HG03342 (cell line): ENCODE measurements at regions not wholly inside any gene's neighbourhood (a gene's known extent, or its start where the extent isn't known, plus 50 kb on each side); places are given as distances from the start of the nearest gene placed in this dataset.
"Not testable (repeated sequence)": the region's sequence is repeated elsewhere in the genome, so short reads cannot be mapped to it uniquely, and the experiment has no call there.

ENCODE experiments used
- ATAC-seq: cut with Tn5 transposase; IDR thresholded peaks from one replicate; pipeline ENCODE4 v1.9.1; 2021; ENCODE audit warnings: mild to moderate bottlenecking, moderate library complexity; ENCODE audit not compliant: unreplicated experiment

DNA sequence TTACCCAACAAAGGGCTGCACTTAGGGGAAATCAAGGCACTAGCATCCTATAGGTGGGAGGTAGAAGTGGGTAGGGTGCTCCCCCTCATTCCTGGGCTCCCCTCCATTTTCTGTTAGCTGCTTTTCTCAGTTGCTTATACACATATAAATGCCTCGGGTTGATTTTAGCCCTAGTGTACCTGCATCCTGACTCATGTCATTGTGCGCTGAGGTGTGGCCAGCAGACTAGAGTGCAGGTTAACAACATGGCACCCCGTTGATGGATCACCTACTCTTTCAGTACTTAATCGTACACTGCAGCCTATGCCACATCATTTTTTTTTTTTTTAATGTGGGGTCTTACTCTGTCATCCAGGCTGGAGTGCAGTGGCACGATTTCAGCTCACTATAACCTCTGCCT lies 144.0 kb upstream of the ITGB1 start:
- no peak for ATAC-seq

DNA sequence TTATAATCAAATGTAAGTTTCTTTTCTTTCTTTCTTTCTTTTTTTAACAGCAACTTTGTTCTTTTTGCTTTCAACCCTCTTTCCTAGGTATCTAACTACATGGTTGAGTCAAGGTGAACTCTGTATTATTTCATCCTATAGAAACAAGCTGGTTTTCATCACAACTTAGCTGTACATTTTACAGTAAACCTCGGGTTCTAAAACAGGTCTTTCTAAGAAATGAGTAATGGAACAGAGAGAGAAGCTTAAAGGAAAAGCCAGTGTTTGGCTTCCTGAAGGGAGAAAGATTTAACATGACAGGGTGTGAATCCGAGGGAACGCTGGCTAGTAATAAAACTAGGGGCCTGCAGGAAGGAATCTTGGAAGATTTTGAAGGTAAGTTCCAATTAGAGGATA lies 143.4 kb upstream of the ITGB1 start:
- no peak for ATAC-seq

DNA sequence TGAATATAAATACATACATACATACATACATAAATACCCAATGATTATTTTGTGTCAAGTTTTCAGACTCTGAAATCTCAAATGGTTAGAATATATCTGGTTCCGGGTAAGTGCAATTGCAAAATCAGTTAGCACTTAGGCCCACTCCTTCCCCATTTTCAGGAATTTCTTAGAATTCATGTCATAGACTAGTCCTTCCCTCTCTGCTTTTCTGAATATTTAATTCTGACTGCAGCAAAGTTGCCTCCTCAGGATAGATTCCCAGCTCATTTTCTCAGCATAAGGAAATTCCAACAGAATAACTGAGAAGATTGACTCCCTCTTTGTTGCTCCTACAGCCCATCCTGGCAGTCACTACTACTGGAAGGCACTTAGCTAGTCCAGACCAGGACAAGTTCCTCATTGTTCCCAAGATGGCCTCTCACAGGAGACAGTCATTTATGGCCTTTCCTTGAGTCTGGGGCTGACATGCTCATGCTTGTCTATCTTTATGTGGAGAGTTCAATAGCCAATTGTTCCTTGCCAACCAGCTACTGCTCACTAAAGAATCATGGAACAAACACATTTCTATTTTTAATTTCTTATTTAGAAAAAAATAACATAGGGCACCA lies 142.9 kb upstream of the ITGB1 start:
- no peak for ATAC-seq

DNA sequence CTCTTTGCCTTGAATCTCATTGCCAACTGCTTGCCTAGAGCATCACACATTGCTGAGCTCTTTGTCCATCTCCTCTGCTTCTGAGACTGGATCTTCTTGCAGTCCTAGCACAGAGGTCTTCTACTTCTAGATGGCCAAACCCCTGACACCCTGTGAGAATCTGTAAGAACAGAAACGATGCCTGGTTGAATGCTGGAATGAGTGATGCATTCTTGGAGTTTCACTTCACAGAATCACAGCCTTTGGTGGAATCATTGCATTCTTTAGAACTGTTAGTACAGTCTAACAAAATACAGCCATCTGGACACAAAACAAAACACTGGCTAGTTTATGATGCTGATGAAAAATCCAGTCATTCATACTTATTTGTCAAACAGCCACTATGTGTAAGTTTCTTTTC lies 141.7 kb upstream of the ITGB1 start:
- no peak for ATAC-seq

DNA sequence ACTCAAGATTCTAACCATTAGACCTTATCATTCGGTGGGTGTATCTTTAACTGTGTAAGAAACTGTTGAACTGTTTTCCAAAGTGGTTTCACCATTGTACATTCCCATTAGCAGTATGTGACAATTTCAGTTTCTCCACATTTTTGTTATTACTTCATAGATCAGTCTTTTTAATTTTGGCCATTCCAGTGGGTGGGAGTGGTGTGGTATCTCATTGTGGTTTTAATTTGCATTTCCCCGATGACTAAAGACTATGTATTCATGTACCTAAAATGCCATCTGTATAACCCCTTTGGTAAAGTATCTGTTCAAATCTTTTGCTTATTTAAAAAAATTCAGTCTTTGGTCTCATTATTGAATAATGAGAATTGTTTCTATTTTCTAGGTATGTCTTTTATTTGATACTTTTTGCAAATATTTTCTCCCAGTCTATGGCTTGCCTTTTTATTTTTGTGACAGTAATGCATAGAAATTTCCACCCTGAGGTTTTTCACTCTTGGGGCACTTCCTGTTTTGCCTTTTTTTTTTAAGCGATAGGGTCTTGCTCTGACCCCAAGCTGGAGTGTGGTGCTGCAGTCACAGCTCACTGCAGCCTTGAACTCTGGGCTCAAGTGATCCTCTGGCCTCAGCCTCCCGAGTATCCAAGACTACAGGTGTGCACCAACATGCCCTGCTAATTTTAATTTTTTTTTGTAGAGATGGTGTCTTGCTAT lies 141.1 kb upstream of the ITGB1 start:
- no peak for ATAC-seq

DNA sequence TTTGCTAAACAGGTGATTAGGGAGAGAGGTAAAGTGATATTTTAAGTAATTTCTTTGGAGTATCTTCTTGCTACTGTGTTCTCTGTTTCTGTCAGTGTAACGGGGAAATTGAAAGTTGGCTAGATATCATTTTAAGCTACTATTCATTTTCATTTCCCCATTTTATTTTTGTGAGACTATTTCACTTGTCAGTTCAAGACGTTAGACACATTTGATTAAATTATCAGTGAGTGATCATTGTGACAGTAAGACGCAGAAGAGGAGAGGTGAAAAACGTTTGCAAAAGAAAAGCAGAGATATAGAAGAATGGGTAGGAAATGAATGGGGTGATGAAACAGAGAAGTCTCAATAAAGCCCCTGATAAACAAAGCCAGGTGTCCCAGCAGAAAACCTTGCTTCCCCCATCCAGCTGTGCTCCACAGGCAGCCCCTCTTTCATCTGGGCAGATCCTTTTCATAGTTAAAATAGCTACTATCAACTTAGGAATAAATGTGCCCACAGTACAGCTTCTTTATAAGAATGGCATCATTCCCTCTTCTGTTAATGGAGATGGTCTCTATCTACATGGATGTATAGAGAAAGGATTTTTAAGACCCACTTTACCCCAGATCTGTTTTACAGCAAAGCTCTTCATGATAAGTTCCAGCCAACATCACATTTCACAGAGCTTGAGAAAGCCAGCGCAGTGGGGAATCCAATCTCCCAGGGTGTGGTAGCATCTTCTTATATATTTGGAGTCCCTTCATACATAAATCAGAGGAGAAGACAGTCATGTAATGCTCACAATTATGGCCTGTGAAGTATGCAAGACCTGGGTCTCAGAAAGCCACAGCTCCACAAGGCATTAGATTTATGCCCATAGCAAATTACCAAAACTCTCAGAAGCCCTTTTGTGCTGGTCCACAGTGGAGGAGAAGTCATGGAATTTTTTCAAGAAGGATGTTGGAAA lies 138.1 kb upstream of the ITGB1 start:
- ATAC-seq, result peak; percentile 67

DNA sequence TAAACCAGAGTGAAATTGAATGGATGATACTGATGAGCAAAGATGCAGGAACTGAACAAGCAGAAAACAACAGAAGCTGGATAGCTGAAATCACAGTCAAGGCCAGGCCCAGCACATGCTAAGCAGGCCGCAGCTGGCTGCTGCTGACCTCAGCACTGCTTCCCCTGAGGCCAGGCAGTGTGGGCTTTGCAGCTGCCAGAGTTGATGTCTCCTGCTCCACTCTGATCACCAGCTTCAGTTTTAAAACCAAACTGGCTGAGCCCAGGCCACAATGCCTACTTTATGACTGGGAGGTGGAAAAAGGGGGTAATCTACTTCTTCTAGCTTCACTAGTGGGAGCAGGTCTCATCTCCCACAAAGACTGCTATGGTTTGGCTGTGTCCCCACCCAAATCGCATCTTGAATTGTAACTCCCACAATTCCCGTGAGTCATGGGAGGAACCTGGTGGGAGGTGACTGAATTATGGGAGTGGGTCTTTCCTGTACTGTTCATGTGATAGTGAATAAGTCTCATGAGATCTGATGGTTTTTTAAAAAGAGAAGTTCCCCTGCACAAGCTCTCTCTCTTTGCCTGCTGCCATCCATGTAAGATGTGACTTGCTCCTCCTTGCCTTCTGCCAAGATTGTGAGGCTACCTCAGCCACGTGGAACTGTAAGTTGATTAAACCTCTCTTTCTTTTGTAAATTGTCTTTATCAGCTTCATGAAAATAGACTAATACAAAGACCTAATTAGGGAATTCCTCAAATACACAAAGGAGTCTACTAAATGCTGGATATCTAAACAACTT lies 136.4 kb upstream of the ITGB1 start:
- ATAC-seq, result no peak

DNA sequence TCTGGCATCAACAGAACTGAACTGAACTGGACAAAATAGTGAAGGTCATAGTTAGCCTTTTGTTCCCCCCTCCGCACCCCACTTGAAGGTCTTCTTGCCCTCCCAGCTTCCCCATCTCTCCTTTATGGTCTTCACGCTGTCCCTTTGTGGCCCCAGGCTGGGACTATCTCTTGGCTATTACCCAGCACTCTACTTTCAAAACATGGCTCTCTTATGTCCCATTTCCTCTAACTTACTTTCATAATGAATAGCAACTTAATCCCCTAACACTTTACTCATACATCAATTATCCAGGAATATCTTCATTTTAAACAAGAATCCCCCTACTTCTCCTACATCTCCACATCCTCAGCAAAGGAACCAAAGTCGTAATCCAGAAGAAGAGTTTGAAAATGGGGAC lies 135.3 kb upstream of the ITGB1 start:
- no peak for ATAC-seq

DNA sequence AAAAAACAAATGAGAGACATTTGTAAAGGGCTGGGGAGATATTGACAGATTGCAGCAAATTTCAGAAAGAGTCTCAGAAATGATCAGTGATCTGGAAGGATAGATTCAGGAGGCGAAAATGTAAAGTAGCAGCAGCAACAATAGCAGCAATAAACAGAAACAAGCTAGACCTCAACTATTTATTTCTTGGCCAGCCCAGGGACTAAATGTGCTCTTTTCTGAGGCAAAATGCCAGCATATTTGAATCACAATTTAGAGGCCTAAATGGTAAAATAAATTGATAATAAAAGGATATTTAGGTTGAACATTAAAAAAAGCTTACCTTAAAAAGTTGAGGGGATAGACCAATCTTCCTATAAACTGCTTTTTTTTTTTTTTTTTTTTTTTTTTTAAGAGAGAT lies 134.6 kb upstream of the ITGB1 start:
- ATAC-seq, result no peak

DNA sequence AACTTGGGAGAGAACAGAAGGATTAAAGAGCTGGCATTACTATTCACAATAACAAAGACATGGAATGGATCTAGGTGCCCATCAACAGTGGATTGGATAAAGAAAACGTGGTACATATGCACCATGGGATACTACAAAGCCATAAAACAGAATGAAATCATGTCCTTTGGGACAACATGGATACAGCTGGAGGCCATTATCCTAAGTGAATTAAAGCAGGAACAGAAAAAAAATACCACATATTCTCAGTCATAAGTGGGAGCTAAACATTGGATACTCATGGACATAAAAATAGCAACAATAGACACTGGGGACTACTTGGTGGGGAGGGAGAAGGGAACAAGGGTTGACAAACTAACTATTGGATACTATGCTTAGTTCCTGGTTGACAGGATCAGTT lies 133.2 kb upstream of the ITGB1 start:
- no peak for ATAC-seq

DNA sequence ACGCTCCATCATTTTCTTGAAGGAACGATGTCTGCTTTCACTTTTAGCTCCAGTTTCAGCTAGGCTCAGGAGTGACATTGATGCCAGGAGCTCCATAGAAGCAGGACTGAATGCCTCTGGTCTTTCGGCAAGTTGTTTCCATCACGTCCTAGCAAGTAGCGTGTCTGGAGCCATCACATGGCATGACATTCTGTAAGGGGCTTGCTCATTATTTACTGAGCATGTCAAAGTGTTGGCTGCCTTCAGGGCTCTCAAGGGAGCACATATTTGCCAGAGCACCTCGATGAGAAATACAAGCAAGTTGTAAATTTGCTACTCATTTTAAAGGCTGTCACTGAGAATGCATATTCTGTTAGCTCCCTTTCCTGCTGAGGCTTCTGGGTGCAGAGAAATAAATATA lies 131.0 kb upstream of the ITGB1 start:
- ATAC-seq, result no peak

DNA sequence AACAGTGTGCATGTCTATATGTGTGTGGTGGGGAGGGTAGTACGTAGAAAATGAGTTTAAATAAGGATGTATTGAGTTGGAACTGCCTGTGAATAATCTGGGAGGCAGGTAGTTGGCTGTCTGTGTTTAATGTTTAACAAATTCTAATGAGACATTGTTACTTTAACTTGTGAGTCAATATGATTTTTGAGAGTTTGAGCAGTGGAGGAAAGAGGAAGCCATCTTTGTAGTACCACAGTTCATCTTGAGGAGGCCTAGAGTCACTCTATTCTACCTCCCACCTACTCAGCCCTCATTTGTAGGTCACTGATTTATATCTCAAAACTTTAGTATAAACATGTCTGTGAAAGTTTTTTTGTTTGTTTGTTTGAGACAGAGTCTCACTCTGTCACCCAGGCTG lies 129.9 kb upstream of the ITGB1 start:
- no peak for ATAC-seq

DNA sequence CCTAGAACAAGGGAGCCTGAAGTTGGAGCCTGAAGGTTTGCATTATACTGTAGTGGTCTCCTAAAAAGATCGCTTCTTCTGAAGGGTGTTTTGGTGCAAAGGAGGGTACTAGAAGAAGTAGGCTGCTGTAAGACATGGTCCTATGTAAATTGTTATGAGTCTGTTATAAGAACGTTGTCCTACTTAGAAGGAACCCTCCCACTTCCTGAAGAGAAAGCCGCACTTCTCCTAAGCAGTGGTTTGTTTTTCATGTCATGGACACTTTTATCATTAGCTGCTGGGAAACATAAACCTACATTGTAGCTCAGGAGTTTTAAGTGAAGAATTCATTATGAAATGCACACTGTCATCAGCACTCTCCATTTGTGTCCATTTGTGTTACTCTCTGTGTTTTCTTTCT lies 129.1 kb upstream of the ITGB1 start:
- no peak for ATAC-seq

DNA sequence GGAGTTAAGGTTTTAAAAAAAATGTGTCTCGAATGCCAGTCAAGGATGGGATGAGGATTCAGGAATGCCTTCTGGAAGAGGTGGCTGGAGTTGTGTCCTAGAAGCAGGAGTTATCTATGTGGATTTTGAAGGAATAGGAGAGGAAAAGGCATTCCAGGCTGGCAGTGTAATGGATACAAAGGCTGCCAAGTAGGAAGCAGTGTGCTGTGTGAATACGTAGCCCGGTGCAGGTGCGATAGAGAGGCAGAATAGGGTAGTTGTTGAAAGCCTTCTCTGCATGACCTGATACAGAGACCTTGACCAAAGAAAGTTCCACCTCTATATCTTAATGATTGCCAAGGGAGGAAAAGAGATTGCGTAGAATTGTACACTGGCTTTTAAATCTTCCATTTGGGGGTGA lies 128.1 kb upstream of the ITGB1 start:
- no peak for ATAC-seq

DNA sequence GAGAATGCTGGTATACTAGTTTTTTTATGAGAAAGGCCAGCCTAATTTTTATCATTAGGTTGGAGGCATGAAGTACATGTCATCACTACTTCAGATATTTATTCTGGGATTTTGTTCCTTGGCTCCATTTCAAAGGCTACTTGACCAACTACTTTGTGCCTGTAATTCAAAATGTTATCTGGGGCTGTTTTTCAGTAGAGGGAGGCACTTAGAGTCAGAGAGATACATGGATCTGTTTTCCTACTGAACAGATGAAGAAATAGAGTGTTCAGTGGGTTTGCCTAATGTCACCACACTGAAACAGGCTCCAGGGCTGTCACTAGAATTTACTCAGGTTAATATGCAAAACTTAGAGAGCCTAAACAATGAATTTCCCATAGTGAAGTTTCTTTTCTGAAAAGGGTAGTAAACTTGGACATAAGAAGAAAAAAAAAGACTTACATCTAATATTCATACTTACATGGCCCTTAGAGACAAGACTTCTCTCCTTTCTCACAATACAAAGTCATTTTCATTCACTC lies 127.3 kb upstream of the ITGB1 start:
- ATAC-seq, result no peak

DNA sequence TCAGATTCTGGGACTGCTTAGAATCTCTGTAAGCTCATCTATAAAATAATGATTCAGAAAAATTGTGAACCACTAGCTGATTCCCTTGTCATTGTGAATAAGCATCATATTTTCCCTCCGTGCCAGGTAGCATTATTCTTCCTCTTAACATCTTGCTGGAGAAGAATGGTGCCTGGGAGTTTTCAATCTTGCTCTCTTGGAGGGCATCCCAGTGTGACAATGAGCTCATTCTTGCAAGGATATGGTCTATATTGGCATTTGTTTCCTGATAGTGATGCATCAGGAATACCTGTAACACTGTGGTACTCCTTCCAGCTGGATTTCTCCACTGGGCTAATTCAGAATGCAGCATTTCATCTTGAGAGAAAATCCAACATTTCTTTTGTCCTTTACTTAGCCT lies 126.4 kb upstream of the ITGB1 start:
- no peak for ATAC-seq

DNA sequence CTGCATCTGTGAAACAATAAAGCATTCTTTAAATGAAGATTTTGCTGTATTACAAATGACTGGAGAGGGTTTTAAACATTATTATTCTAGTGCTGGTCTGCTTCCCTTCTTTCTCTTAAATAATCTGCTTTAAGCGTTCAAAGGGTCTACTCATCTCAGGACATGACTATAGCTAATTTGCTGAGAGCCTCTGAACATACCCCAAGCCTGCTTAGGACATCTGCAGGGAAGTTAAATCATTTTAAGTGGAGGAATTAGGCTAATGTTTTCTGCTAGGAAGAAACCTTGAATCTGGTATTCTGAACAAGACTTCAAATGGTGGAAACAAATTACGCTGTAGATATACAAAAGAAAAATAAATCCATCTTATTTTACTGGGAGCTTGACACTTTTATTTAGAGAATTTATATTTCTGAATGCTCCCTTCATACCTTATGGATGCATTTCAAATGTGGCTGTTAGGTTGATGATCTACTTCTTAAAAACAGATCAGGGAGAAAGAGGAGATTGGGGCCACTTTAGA lies 124.4 kb upstream of the ITGB1 start:
- no peak for ATAC-seq

DNA sequence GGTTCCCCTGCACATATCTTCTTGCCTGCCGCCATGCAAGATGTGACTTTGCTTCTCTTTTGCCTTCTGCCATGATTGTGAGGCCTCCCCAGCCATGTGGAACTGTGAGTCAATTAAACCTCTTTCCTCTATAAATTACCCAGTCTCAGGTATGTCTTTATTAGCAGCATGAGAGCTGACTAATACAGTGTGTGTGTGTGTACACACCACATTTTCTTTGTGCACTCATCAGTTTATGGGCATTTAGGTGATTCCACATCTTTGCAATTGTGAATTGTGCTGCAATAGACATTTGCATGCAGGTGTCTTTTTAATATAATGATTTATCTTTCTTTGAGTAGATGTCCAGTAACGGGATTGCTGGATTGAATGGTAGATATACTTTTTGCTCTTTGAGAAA lies 122.4 kb upstream of the ITGB1 start:
- not testable (repeated sequence) for ATAC-seq

DNA sequence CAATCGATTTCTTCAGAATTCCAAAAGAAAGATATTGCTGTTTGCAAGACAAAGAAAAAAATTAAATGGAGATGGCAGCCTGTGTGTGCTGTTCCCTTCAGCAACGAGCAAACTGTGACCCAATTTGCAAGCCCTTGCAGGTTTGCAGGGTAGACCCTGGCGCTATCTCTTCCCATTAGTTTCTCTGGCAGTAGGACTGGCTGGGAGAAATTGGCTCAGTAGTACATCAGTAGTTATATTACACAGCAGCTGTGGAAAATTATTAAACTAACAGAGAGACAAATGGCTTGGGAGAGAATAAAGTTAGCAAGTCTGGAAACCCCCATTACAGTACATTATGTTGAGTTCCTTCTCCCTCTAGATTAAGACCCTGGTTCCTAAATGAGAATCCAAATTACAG lies 116.4 kb upstream of the ITGB1 start:
- no peak for ATAC-seq

DNA sequence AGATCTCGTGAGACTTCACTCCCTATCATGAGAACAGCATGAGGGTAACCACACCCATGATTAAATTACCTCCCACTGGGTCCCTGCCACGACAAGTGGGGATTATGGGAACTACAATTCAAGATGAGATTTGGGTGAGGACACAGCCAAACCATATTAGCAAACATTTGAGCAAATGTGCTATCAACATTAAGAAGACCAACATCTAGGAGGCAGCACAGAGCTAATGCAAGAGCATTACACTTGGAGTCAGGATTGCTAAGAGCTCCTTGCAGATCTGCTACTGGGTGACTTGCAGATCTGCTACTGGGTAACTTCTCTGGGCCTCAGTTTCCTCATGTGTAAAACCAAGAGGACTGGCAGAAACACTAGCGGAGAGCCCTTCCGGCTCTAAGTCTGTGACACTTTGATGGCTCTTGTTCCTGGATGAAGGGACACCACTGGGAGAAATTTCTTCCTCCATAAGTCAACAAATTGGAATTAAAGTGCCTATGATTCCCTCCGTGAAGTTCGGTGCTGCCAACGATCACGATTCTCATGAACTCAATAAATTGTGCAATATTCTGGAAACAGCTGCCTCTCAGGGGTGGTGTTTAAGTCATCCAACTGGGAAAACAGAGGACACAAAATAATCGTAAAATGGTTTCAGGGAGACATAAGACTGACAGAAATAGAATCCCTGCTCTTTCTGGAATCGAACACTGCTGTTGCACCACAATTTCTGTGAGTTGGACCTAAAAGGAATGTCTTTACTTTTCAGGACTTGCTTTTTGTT lies 115.8 kb upstream of the ITGB1 start:
- ATAC-seq, result no peak
